ENCODE measurements at regions not wholly inside any gene's neighbourhood (a gene's known extent, or its start where the extent isn't known, plus 50 kb on each side); places are given as distances from the start of the nearest gene placed in this dataset.

DNA sequence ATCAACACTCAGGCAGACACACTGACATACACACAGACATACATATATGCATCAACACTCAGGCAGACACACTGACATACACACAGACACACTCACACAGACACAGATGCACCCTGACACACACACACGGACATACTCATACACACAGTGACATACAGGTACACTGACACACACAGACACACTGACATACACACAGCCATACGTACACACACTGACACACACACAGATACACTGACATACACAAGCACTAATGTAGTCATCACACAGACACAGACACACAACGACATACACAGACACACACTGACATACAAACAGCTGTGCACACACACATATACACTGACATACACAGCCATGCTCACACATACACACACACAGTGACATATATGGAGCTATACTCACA is 131.0 kb upstream of the CSF3R start:
- TF ChIP-seq ZFP3 (CRISPR knock-in tag; IDR thresholded peaks at IDR 0.05) (no peak), CSDC2 (CRISPR knock-in tag; IDR thresholded peaks at IDR 0.05) (no peak), ZNF8 (CRISPR knock-in tag; IDR thresholded peaks at IDR 0.05) (no peak), ZFP30 (CRISPR knock-in tag; IDR thresholded peaks at IDR 0.05) (no peak)
- TF ChIP-seq, protein P1, sequence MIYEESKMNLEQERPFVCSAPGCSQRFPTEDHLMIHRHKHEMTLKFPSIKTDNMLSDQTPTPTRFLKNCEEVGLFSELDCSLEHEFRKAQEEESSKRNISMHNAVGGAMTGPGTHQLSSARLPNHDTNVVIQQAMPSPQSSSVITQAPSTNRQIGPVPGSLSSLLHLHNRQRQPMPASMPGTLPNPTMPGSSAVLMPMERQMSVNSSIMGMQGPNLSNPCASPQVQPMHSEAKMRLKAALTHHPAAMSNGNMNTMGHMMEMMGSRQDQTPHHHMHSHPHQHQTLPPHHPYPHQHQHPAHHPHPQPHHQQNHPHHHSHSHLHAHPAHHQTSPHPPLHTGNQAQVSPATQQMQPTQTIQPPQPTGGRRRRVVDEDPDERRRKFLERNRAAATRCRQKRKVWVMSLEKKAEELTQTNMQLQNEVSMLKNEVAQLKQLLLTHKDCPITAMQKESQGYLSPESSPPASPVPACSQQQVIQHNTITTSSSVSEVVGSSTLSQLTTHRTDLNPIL (CRISPR knock-in tag; IDR thresholded peaks at IDR 0.05; ENCODE audit: low read depth), result no peak
- TF ChIP-seq, protein P2, sequence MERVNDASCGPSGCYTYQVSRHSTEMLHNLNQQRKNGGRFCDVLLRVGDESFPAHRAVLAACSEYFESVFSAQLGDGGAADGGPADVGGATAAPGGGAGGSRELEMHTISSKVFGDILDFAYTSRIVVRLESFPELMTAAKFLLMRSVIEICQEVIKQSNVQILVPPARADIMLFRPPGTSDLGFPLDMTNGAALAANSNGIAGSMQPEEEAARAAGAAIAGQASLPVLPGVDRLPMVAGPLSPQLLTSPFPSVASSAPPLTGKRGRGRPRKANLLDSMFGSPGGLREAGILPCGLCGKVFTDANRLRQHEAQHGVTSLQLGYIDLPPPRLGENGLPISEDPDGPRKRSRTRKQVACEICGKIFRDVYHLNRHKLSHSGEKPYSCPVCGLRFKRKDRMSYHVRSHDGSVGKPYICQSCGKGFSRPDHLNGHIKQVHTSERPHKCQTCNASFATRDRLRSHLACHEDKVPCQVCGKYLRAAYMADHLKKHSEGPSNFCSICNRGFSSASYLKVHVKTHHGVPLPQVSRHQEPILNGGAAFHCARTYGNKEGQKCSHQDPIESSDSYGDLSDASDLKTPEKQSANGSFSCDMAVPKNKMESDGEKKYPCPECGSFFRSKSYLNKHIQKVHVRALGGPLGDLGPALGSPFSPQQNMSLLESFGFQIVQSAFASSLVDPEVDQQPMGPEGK (CRISPR knock-in tag; IDR thresholded peaks at IDR 0.05; ENCODE audit: borderline replicate concordance), result no peak
